ENCODE measurements at regions not wholly inside any gene's neighbourhood (a gene's known extent, or its start where the extent isn't known, plus 50 kb on each side); places are given as distances from the start of the nearest gene placed in this dataset.

GRCh38 chr12:19010726-19011125 is 118.8 kb upstream of the PLEKHA5 start:
- H3K27me3 Mint-ChIP-seq (ENCODE audit: low read depth, unreplicated experiment), result no peaks in the 10 kb centered on the region
- no peak for DNase-seq (ENCODE audit: low read depth)
- H3K4me1 Mint-ChIP-seq (ENCODE audit: low read depth, unreplicated experiment), result no peaks in the 10 kb centered on the region
- Histone ChIP-seq H3K27me3 (ENCODE audit: insufficient read depth, low read length) (no peaks in the 10 kb centered on the region), H3K27ac (ENCODE audit: low read depth, low read length) (no peak overlapping the region), H3K4me1 (ENCODE audit: insufficient read depth, low read length) (no peaks in the 10 kb centered on the region), H3K4me3 (ENCODE audit: insufficient read depth, low read depth, low read length) (no peak overlapping the region), H4K20me1 (ENCODE audit: insufficient read depth, low read length) (no peaks in the 10 kb centered on the region), H3K9ac (ENCODE audit: low read length) (no peak overlapping the region), H3K79me2 (ENCODE audit: insufficient read depth, low read length) (no peaks in the 10 kb centered on the region), H3K4me2 (ENCODE audit: low read length) (no peak overlapping the region), H3K36me3 (ENCODE audit: insufficient read depth, low read length) (no peaks in the 10 kb centered on the region), H2AFZ (ENCODE audit: low read depth, low read length) (no peak overlapping the region), H3K9me3 (ENCODE audit: insufficient read depth, low read depth, low read length) (no peaks in the 10 kb centered on the region)
- no peaks in the 10 kb centered on the region for H3K9me3 Mint-ChIP-seq (ENCODE audit: unreplicated experiment)
- no peak overlapping the region for H3K27ac Mint-ChIP-seq (ENCODE audit: unreplicated experiment)
- TF ChIP-seq CTCF (IDR thresholded peaks at IDR 0.05; ENCODE audit: insufficient read depth, low read depth, low read length) (no peak), EZH2 (IDR thresholded peaks at IDR 0.05; ENCODE audit: insufficient read depth, low read length) (no peak)
- H3K36me3 Mint-ChIP-seq (ENCODE audit: low read depth, unreplicated experiment), result no peaks in the 10 kb centered on the region
- no peak overlapping the region for H3K4me3 Mint-ChIP-seq (ENCODE audit: unreplicated experiment)
- FAIRE-seq, result no peak

- Mint-ChIP-seq H3K9me3 (ENCODE audit: unreplicated experiment) (no peaks in the 10 kb centered on the region), H3K4me1 (ENCODE audit: low read depth, unreplicated experiment) (no peaks in the 10 kb centered on the region), H3K27me3 (ENCODE audit: low read depth, unreplicated experiment) (no peaks in the 10 kb centered on the region), H3K27ac (ENCODE audit: unreplicated experiment) (no peak overlapping the region), H3K4me3 (ENCODE audit: unreplicated experiment) (no peak overlapping the region), H3K36me3 (ENCODE audit: low read depth, unreplicated experiment) (no peaks in the 10 kb centered on the region)
- Histone ChIP-seq H3K27ac (ENCODE audit: low read depth, low read length) (no peak overlapping the region), H4K20me1 (ENCODE audit: insufficient read depth, low read length) (no peaks in the 10 kb centered on the region), H3K9me3 (ENCODE audit: insufficient read depth, low read depth, low read length) (no peaks in the 10 kb centered on the region), H3K27me3 (ENCODE audit: insufficient read depth, low read length) (no peaks in the 10 kb centered on the region), H3K4me3 (ENCODE audit: insufficient read depth, low read depth, low read length) (no peak overlapping the region), H3K9ac (ENCODE audit: low read length) (no peak overlapping the region), H3K36me3 (ENCODE audit: insufficient read depth, low read length) (no peaks in the 10 kb centered on the region), H2AFZ (ENCODE audit: low read depth, low read length) (no peak overlapping the region), H3K4me1 (ENCODE audit: insufficient read depth, low read length) (no peaks in the 10 kb centered on the region), H3K79me2 (ENCODE audit: insufficient read depth, low read length) (no peaks in the 10 kb centered on the region), H3K4me2 (ENCODE audit: low read length) (peak overlapping the region; percentile 23)
- no peak for FAIRE-seq
- TF ChIP-seq EZH2 (IDR thresholded peaks at IDR 0.05; ENCODE audit: insufficient read depth, low read length) (no peak), CTCF (IDR thresholded peaks at IDR 0.05; ENCODE audit: insufficient read depth, low read depth, low read length) (no peak)
- DNase-seq (ENCODE audit: low read depth), result no peak
Measured at GRCh38 chr12:19012965-19013364, 116.6 kb upstream of the PLEKHA5 start.

GRCh38 chr12:19014240-19014639 is 115.3 kb upstream of the PLEKHA5 start:
- no peak for TF ChIP-seq EZH2 (IDR thresholded peaks at IDR 0.05; ENCODE audit: insufficient read depth, low read length)
- TF ChIP-seq CTCF (IDR thresholded peaks at IDR 0.05; ENCODE audit: insufficient read depth, low read depth, low read length), result no peak
- peaks cover 9% of the 10 kb centered on the region for H3K4me1 Mint-ChIP-seq (ENCODE audit: low read depth, unreplicated experiment)
- H3K79me2 ChIP-seq (ENCODE audit: insufficient read depth, low read length), result no peaks in the 10 kb centered on the region
- DNase-seq (ENCODE audit: low read depth), result no peak
- H3K27me3 ChIP-seq (ENCODE audit: insufficient read depth, low read length), result no peaks in the 10 kb centered on the region
- H3K27me3 Mint-ChIP-seq (ENCODE audit: low read depth, unreplicated experiment), result no peaks in the 10 kb centered on the region
- no peak overlapping the region for H3K27ac Mint-ChIP-seq (ENCODE audit: unreplicated experiment)
- H3K4me3 ChIP-seq (ENCODE audit: insufficient read depth, low read depth, low read length), result no peak overlapping the region
- H3K4me3 Mint-ChIP-seq (ENCODE audit: unreplicated experiment), result no peak overlapping the region
- FAIRE-seq, result no peak
- H3K9me3 Mint-ChIP-seq (ENCODE audit: unreplicated experiment), result no peaks in the 10 kb centered on the region
- H4K20me1 ChIP-seq (ENCODE audit: insufficient read depth, low read length), result no peaks in the 10 kb centered on the region
- H2AFZ ChIP-seq (ENCODE audit: low read depth, low read length), result no peak overlapping the region
- H3K27ac ChIP-seq (ENCODE audit: low read depth, low read length), result no peak overlapping the region
- no peak overlapping the region for H3K4me2 ChIP-seq (ENCODE audit: low read length)
- H3K9ac ChIP-seq (ENCODE audit: low read length), result no peak overlapping the region
- no peaks in the 10 kb centered on the region for H3K36me3 ChIP-seq (ENCODE audit: insufficient read depth, low read length)
- H3K36me3 Mint-ChIP-seq (ENCODE audit: low read depth, unreplicated experiment), result no peaks in the 10 kb centered on the region
- H3K9me3 ChIP-seq (ENCODE audit: insufficient read depth, low read depth, low read length), result no peaks in the 10 kb centered on the region
- H3K4me1 ChIP-seq (ENCODE audit: insufficient read depth, low read length), result peaks cover 3% of the 10 kb centered on the region

Data from astrocyte (in vitro differentiated cells and primary cell).